H1 (cell line): ENCODE measurements at regions not wholly inside any gene's neighbourhood (a gene's known extent, or its start where the extent isn't known, plus 50 kb on each side); places are given as distances from the start of the nearest gene placed in this dataset.

Source experiments
- CTCF ChIA-PET: fragments of 300-600 bp; sonication (Branson Sonifier 250); formaldehyde crosslinking; loops from one replicate; lab custom pipeline; 2021; ENCODE audit not compliant: partially characterized antibody; lab: Charles Lee
- POLR2A ChIA-PET: fragments of 300-600 bp; sonication (Branson Sonifier 250); formaldehyde crosslinking; loops from one replicate; lab custom pipeline; 2021; ENCODE audit warnings: inconsistent platforms; ENCODE audit not compliant: partially characterized antibody; lab: Charles Lee
- DNase-seq, 2 experiments: peaks; one replicate each; pipeline versions ENCODE4 v3.0.0 to v3.0.0-alpha.2; 2010 to 2022; ENCODE audit warnings: low spot score in 2 of 2, low read depth in 1 of 2, mixed read lengths in 1 of 2
- FAIRE-seq: peaks from 2 replicates; lab custom pipeline; 2011; peaks lifted over from hg19 to GRCh38; lab: Jason Lieb, UNC
- H2AFZ ChIP-seq: 2 replicates; pipeline ENCODE4 v1.8.1; 2012; ENCODE audit warnings: low read length, inconsistent platforms
- H2AK5ac ChIP-seq: 2 replicates; pipeline ENCODE4 v1.6.1; 2013; ENCODE audit warnings: low read depth, low read length
- H2BK120ac ChIP-seq: replicated peaks from 2 replicates; pipeline ENCODE3; 2013; ENCODE audit warnings: low read depth, low read length, inconsistent platforms
- H2BK12ac ChIP-seq: 2 replicates; pipeline ENCODE4 v1.6.1; 2013; ENCODE audit warnings: low read depth, low read length
- H2BK15ac ChIP-seq: 2 replicates; pipeline ENCODE4 v1.6.1; 2013; ENCODE audit warnings: low read length
- H2BK20ac ChIP-seq: 2 replicates; pipeline ENCODE4 v1.6.1; 2013; ENCODE audit warnings: low read length
- H2BK5ac ChIP-seq: 2 replicates; pipeline ENCODE4 v1.6.1; 2013; ENCODE audit warnings: low read depth, low read length
- H3K14ac ChIP-seq: 2 replicates; pipeline ENCODE4 v1.6.1; 2013; ENCODE audit warnings: inconsistent platforms; ENCODE audit not compliant: insufficient read length
- H3K18ac ChIP-seq: 2 replicates; pipeline ENCODE4 v1.6.1; 2013; ENCODE audit warnings: low read length; ENCODE audit errors: extremely low read depth
- H3K23ac ChIP-seq: 2 replicates; pipeline ENCODE4 v1.6.1; 2013; ENCODE audit warnings: inconsistent platforms; ENCODE audit not compliant: insufficient read length
- H3K23me2 ChIP-seq: 2 replicates; pipeline ENCODE4 v1.6.1; 2013; ENCODE audit warnings: low read depth, low read length
- H3K27ac ChIP-seq: 2 replicates; pipeline ENCODE4 v1.6.1; 2011; ENCODE audit warnings: low read depth, low read length, inconsistent platforms
- H3K27me3 ChIP-seq, 4 experiments: replicated peaks in 1 of 4; 1 replicate in 1 of 4; 2 replicates in 3 of 4; pipeline versions ENCODE4 v1.6.1 to v1.8.1; 2011 to 2013; ENCODE audit warnings: low read length in 3 of 4, mild to moderate bottlenecking in 3 of 4, inconsistent platforms in 2 of 4, mixed read lengths in 2 of 4, moderate library complexity in 1 of 4; ENCODE audit not compliant: control insufficient read depth in 3 of 4, insufficient read depth in 3 of 4; ENCODE audit errors: extremely low read depth in 1 of 4
- H3K36me3 ChIP-seq, 4 experiments: 2 replicates each; pipeline versions ENCODE4 v1.6.1 to v1.8.1; 2011 to 2013; ENCODE audit warnings: mild to moderate bottlenecking in 4 of 4, low read length in 3 of 4, moderate library complexity in 2 of 4, control low read depth in 1 of 4, inconsistent platforms in 1 of 4; ENCODE audit not compliant: insufficient read depth in 4 of 4, control insufficient read depth in 2 of 4
- H3K4ac ChIP-seq: replicated peaks from 2 replicates; pipeline ENCODE3; 2013; ENCODE audit warnings: low read length, low read depth, mixed read lengths, inconsistent platforms; ENCODE audit not compliant: insufficient read length
- H3K4me1 ChIP-seq, 4 experiments: replicated peaks in 1 of 4; 1 replicate in 1 of 4; 2 replicates in 3 of 4; pipeline versions ENCODE4 v1.6.1 to v1.8.1; 2011 to 2013; ENCODE audit warnings: low read length in 3 of 4, inconsistent platforms in 2 of 4, mixed read lengths in 1 of 4; ENCODE audit not compliant: insufficient read depth in 4 of 4, control insufficient read depth in 3 of 4
- H3K4me2 ChIP-seq, 2 experiments: 2 replicates each; pipeline versions ENCODE4 v1.6.1 to v1.8.1; 2011 to 2013; ENCODE audit warnings: low read depth in 2 of 2, low read length in 2 of 2, control low read depth in 1 of 2, inconsistent platforms in 1 of 2, mild to moderate bottlenecking in 1 of 2; ENCODE audit not compliant: insufficient read depth in 1 of 2
- H3K4me3 ChIP-seq, 4 experiments: fragments of 200-600, 300-600 bp in 1 of 4; sonication (generic), shearing (Covaris generic), sonication (Bioruptor Twin) in 1 of 4; 2 replicates each; pipeline versions ENCODE4 v1.5.1 to v1.8.1; 2011 to 2016; ENCODE audit warnings: low read length in 4 of 4, low read depth in 3 of 4, control low read depth in 2 of 4, inconsistent platforms in 2 of 4, mild to moderate bottlenecking in 2 of 4, mixed read lengths in 1 of 4, moderate library complexity in 1 of 4; ENCODE audit not compliant: insufficient read depth in 2 of 4; ENCODE audit errors: extremely low read depth in 1 of 4
- H3K56ac ChIP-seq: replicated peaks from 2 replicates; pipeline ENCODE3; 2013; ENCODE audit warnings: low read depth, mild to moderate bottlenecking, mixed read lengths, low read length, inconsistent platforms; ENCODE audit not compliant: insufficient read length
- H3K79me1 ChIP-seq: 2 replicates; pipeline ENCODE4 v1.6.1; 2013; ENCODE audit warnings: low read depth, low read length, control low read depth
- H3K79me2 ChIP-seq, 2 experiments: 2 replicates each; pipeline versions ENCODE4 v1.6.1 to v1.8.1; 2012 to 2013; ENCODE audit warnings: low read length in 2 of 2, mild to moderate bottlenecking in 2 of 2, inconsistent platforms in 1 of 2; ENCODE audit not compliant: insufficient read depth in 2 of 2, control insufficient read depth in 1 of 2
- H3K9ac ChIP-seq, 4 experiments: replicated peaks in 1 of 4; 1 replicate in 1 of 4; 2 replicates in 3 of 4; pipeline versions ENCODE4 v1.6.1 to v1.8.1; 2011 to 2013; ENCODE audit warnings: low read depth in 3 of 4, low read length in 3 of 4, control low read depth in 2 of 4, mild to moderate bottlenecking in 2 of 4, moderate library complexity in 2 of 4, inconsistent platforms in 1 of 4; ENCODE audit errors: extremely low read depth in 1 of 4
- H3K9me3 ChIP-seq, 2 experiments: 2 replicates each; pipeline versions ENCODE4 v1.6.1 to v1.8.1; 2012 to 2013; ENCODE audit warnings: mild to moderate bottlenecking in 2 of 2, moderate library complexity in 2 of 2, control low read depth in 1 of 2, inconsistent platforms in 1 of 2, low read depth in 1 of 2, low read length in 1 of 2, mixed read lengths in 1 of 2; ENCODE audit not compliant: insufficient read depth in 2 of 2
- H4K20me1 ChIP-seq, 2 experiments: replicated peaks in 1 of 2; 2 replicates each; pipeline versions ENCODE3 to v1.8.1; 2011 to 2013; ENCODE audit warnings: inconsistent platforms in 2 of 2, low read length in 2 of 2, mild to moderate bottlenecking in 1 of 2; ENCODE audit not compliant: insufficient read depth in 2 of 2, control insufficient read depth in 1 of 2
- H4K5ac ChIP-seq: 2 replicates; pipeline ENCODE4 v1.6.1; 2013; ENCODE audit warnings: low read length, low read depth, mixed read lengths, inconsistent platforms; ENCODE audit not compliant: insufficient read length
- H4K8ac ChIP-seq: 2 replicates; pipeline ENCODE4 v1.8.0; 2013; ENCODE audit warnings: mild to moderate bottlenecking, moderate library complexity, low read length, inconsistent platforms; ENCODE audit not compliant: insufficient read depth; ENCODE audit errors: extremely low read depth
- H4K91ac ChIP-seq: replicated peaks from 2 replicates; pipeline ENCODE3; 2013; ENCODE audit warnings: low read length, mixed read lengths, inconsistent platforms; ENCODE audit not compliant: insufficient read length
- CREB1 ChIP-seq: IDR thresholded peaks from 2 replicates; pipeline ENCODE4 v1.6.1; 2012; ENCODE audit warnings: inconsistent platforms
- GTF2F1 ChIP-seq: IDR thresholded peaks from 2 replicates; pipeline ENCODE4 v1.6.1; 2012; ENCODE audit warnings: low read depth, low read length, improper control_type of control experiment, borderline replicate concordance
- WGBS, 2 experiments: shearing (Covaris generic) in 1 of 2; methylation state at CpG; one replicate each; pipeline versions ENCODE4 v1.1.6 to v1.1.7; 2013 to 2015; ENCODE audit warnings: low lambda C conversion rate in 2 of 2, mixed read lengths in 2 of 2, inconsistent platforms in 1 of 2, low coverage in 1 of 2, missing lambda C conversion rate in 1 of 2; ENCODE audit not compliant: insufficient replicate concordance in 2 of 2, insufficient coverage in 1 of 2, insufficient read length in 1 of 2; ENCODE audit errors: extremely low coverage in 1 of 2, missing lambda C conversion rate in 1 of 2; 5-methylcytosine and 5-hydroxymethylcytosine counted together

- no peak overlapping the region for H4K5ac ChIP-seq
- H2BK5ac ChIP-seq, result no peak overlapping the region
- DNase-seq (no peak), FAIRE-seq (no peak)
- H4K8ac ChIP-seq, result no peak overlapping the region
- no peak overlapping the region for H2BK20ac ChIP-seq
- H3K4me3 ChIP-seq, result no peak overlapping the region
- H3K23ac ChIP-seq, result no peak overlapping the region
- H4K20me1 ChIP-seq, result no peaks in the 10 kb centered on the region
- no peak overlapping the region for H2BK120ac ChIP-seq
- no peaks in the 10 kb centered on the region for H3K27me3 ChIP-seq
- H2BK15ac ChIP-seq, result no peak overlapping the region
- H2AFZ ChIP-seq, result no peak overlapping the region
- no peak overlapping the region for H4K91ac ChIP-seq
- no peaks in the 10 kb centered on the region for H3K79me2 ChIP-seq
- H3K56ac ChIP-seq, result no peak overlapping the region
- no peaks in the 10 kb centered on the region for H3K4me1 ChIP-seq
- no peak overlapping the region for H3K27ac ChIP-seq
- no peak overlapping the region for H3K18ac ChIP-seq
- H3K14ac ChIP-seq, result no peak overlapping the region
- WGBS, 2 experiments, result 55% methylated on average over 3 of the region's 3 CpGs; no CpG with 5 or more reads in 1 of the 2 experiments
- ChIA-PET CTCF (interaction anchor here (1.0 to 2.8 kb wide), 3 partner anchors 15 to 136 kb away, joined by 3 to 12 read pairs (median 3); no protein-coding TSS in a partner anchor), POLR2A (no interaction called here)
- no peak overlapping the region for H3K4me2 ChIP-seq
- no peak overlapping the region for H3K9ac ChIP-seq
- no peak overlapping the region for H2BK12ac ChIP-seq
- no peaks in the 10 kb centered on the region for H3K79me1 ChIP-seq
- H3K4ac ChIP-seq, result no peak overlapping the region
- H3K36me3 ChIP-seq, result no peaks in the 10 kb centered on the region; a peak in 1 of 8 replicates
- no peaks in the 10 kb centered on the region; the same call in 1 of the 2 replicates for H3K23me2 ChIP-seq
- no peak overlapping the region for H2AK5ac ChIP-seq
- H3K9me3 ChIP-seq, result no peaks in the 10 kb centered on the region
- TF ChIP-seq CREB1 (no peak), GTF2F1 (no peak)
These were observed 965.9 kb upstream of the EEF2KMT start for GRCh38 chr16:6063526-6063925.
